Type B pancreatic cell (in vitro differentiated cells): ENCODE measurements at regions not wholly inside any gene's neighbourhood (a gene's known extent, or its start where the extent isn't known, plus 50 kb on each side); places are given as distances from the start of the nearest gene placed in this dataset.

Experiments
- DNase-seq: peaks from one replicate; pipeline ENCODE4 v3.0.0; 2021; ENCODE audit warnings: mixed read lengths; ENCODE audit not compliant: unreplicated experiment; ENCODE audit errors: extremely low spot score
- H3K27ac Mint-ChIP-seq: 2 replicates; pipeline ENCODE4 v1.8.0; 2021; ENCODE audit warnings: mild to moderate bottlenecking, mixed read lengths
- H3K27me3 Mint-ChIP-seq: 2 replicates; pipeline ENCODE4 v1.8.0; 2021; ENCODE audit warnings: mixed read lengths
- H3K36me3 Mint-ChIP-seq: 2 replicates; pipeline ENCODE4 v1.8.0; 2021; ENCODE audit warnings: mixed read lengths
- H3K4me1 Mint-ChIP-seq: one replicate; pipeline ENCODE4 v1.8.0; 2021; ENCODE audit warnings: mixed read lengths; ENCODE audit not compliant: unreplicated experiment
- H3K4me3 Mint-ChIP-seq: 2 replicates; pipeline ENCODE4 v1.8.0; 2021; ENCODE audit warnings: mild to moderate bottlenecking, mixed read lengths
- H3K9me3 Mint-ChIP-seq: 2 replicates; pipeline ENCODE4 v1.8.0; 2021; ENCODE audit warnings: mixed read lengths
- TF ChIP-seq, protein P1 (sequence below): fragments of 200-600 bp; sonication (generic); conservative IDR thresholded peaks from 2 replicates; pipeline ENCODE4 v1.5.0; 2021; ENCODE audit warnings: antibody characterized with exemption, mild to moderate bottlenecking

DNA sequence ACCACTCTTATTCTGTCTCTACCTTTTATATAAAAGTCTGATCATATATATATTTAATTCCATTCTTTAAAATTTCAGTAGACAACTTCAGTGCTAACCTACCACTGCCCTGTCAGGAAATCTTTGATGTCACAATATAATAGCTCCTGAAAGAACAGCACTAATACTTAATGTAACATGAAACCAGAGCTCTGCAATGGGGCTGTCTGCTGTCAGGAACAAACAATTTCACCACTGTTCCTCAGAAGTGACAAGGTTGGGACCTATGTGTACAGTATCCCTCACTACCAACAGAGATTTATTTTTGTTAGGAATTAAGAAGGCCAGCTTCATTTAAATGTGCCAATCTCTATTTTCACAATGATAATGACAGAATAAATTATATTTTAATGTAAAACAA is 165.5 kb upstream of the C11orf58 start:
- Mint-ChIP-seq H3K4me1 (peaks cover 3% of the 10 kb centered on the region), H3K9me3 (no peaks in the 10 kb centered on the region), H3K36me3 (no peaks in the 10 kb centered on the region), H3K27me3 (no peaks in the 10 kb centered on the region), H3K27ac (no peak overlapping the region), H3K4me3 (no peak overlapping the region)
- no peak for DNase-seq
- TF ChIP-seq, protein P1, sequence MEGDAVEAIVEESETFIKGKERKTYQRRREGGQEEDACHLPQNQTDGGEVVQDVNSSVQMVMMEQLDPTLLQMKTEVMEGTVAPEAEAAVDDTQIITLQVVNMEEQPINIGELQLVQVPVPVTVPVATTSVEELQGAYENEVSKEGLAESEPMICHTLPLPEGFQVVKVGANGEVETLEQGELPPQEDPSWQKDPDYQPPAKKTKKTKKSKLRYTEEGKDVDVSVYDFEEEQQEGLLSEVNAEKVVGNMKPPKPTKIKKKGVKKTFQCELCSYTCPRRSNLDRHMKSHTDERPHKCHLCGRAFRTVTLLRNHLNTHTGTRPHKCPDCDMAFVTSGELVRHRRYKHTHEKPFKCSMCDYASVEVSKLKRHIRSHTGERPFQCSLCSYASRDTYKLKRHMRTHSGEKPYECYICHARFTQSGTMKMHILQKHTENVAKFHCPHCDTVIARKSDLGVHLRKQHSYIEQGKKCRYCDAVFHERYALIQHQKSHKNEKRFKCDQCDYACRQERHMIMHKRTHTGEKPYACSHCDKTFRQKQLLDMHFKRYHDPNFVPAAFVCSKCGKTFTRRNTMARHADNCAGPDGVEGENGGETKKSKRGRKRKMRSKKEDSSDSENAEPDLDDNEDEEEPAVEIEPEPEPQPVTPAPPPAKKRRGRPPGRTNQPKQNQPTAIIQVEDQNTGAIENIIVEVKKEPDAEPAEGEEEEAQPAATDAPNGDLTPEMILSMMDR, result no peak

DNA sequence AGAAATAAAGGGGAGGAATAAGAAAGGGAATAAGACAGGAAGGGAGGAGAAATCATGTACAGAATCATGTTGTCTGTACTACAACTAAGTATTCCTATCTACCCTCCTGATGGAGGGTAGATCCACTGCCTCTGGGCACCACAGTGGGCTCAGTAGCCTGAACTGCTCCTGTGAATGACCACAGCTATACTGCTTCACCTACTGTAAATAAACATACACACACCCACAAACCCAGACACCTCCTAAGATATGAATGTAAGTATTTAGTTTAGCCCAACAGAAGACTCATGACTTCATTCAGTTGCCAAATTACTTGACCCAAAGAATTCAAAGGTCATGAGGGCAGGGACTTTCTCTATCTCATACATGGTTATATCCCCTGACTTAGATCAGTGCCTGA is 177.3 kb upstream of the C11orf58 start:
- no peak overlapping the region for H3K4me3 Mint-ChIP-seq
- TF ChIP-seq, protein P1, result no peak
- no peak for DNase-seq
- H3K27ac Mint-ChIP-seq, result no peak overlapping the region
- no peaks in the 10 kb centered on the region for H3K4me1 Mint-ChIP-seq
- no peaks in the 10 kb centered on the region for H3K9me3 Mint-ChIP-seq
- no peaks in the 10 kb centered on the region for H3K36me3 Mint-ChIP-seq
- no peaks in the 10 kb centered on the region for H3K27me3 Mint-ChIP-seq

DNA sequence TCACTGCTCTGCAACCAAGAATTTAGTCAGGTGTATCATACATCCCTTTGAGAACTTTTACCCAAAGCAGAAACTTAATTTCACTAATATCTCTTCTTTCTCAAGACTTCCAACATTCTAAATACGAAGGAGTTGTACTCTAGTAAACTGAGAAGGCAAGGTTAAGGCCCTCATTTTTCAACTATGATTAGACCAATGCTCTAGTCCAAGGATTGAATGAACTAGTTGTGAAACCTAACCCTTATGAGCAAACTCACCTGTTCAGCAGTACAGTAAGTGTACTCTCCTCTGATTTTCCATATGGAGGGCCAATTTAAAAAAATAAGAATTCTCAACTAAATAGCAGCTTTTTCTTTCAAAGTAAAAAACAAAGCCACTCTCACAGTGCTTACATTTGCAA is 180.0 kb upstream of the C11orf58 start:
- DNase-seq, result no peak
- TF ChIP-seq, protein P1, result no peak
- Mint-ChIP-seq H3K27me3 (no peaks in the 10 kb centered on the region), H3K27ac (no peak overlapping the region), H3K9me3 (no peaks in the 10 kb centered on the region), H3K36me3 (no peaks in the 10 kb centered on the region), H3K4me1 (no peaks in the 10 kb centered on the region), H3K4me3 (no peak overlapping the region)

DNA sequence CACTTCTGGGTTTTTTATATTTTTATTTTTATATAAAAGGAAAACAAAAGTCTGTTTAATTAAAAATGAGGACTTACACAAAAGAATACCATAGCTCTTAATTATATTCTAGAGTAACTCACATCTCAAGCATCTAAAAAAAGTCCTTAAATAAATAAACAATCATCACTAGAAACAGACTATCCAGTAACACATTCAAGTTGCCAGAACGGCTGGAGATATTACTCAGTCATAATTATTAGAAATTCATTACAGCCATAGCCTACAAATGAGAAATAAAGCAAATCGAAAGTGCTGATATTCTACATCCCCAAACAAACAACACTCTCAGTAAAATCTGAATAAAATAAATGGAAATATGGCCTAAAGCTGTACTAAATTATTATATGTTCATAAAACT is 182.5 kb upstream of the C11orf58 start:
- TF ChIP-seq, protein P1, result no peak

DNA sequence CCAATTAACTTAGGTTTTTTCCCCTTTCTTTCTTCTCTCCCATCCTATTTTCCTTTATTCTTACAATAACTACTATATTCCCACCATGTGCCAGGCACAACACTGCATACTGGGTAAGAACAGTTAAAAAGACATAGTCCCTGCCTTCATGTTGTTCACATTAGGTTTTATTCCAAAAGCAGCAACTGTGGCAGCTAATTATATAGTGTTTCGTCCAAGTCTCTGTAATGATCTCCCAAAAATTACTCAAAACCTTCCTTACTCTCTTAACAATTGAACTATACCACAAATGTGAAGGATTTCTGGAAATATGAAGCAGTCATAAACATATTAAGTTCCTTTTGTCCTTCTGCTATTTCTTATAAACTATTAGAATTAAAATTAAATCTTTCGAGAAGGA is 184.1 kb upstream of the C11orf58 start:
- no peaks in the 10 kb centered on the region for H3K4me1 Mint-ChIP-seq
- no peaks in the 10 kb centered on the region for H3K27me3 Mint-ChIP-seq
- TF ChIP-seq, protein P1, result no peak
- no peaks in the 10 kb centered on the region for H3K36me3 Mint-ChIP-seq
- no peak overlapping the region for H3K4me3 Mint-ChIP-seq
- no peak for DNase-seq
- H3K9me3 Mint-ChIP-seq, result peaks cover 5% of the 10 kb centered on the region
- H3K27ac Mint-ChIP-seq, result no peak overlapping the region

More for the DNA sequence above, 182.5 kb upstream of the C11orf58 start:
- no peak overlapping the region for H3K4me3 Mint-ChIP-seq
- DNase-seq, result no peak
- no peaks in the 10 kb centered on the region for H3K9me3 Mint-ChIP-seq
- no peak overlapping the region for H3K27ac Mint-ChIP-seq
- H3K36me3 Mint-ChIP-seq, result no peaks in the 10 kb centered on the region
- no peaks in the 10 kb centered on the region for H3K4me1 Mint-ChIP-seq
- no peaks in the 10 kb centered on the region for H3K27me3 Mint-ChIP-seq

DNA sequence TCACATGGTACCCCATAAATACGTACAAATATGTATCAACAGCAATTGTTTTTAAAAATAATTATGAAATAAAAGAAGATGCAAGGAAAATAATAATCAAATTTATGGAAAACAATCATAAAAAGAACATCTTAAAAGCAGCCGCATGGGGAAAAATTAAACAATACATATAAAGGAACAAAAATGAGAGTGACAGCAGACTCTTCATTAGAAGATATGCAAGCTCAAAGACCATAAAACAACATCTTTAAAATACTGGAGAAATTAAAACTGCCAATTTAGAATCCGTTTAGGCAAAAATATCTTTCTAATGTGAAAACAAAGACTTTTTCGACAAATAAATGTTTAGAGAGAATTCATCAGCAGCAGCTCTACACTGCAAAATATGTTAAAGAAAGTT is 190.6 kb upstream of the C11orf58 start:
- Mint-ChIP-seq H3K9me3 (peaks cover 13% of the 10 kb centered on the region), H3K27ac (no peak overlapping the region), H3K27me3 (no peaks in the 10 kb centered on the region), H3K4me1 (no peaks in the 10 kb centered on the region), H3K4me3 (no peak overlapping the region), H3K36me3 (peaks cover 4% of the 10 kb centered on the region)
- TF ChIP-seq, protein P1, result no peak
- DNase-seq, result no peak
